ENCODE measurements at regions not wholly inside any gene's neighbourhood (a gene's known extent, or its start where the extent isn't known, plus 50 kb on each side); places are given as distances from the start of the nearest gene placed in this dataset.
"Not testable (repeated sequence)": the region's sequence is repeated elsewhere in the genome, so short reads cannot be mapped to it uniquely, and the experiment has no call there.

GRCh38 chr2:8345200-8345599 lies 336.7 kb upstream of the ID2 start:
- no peak overlapping the region for H3K27ac Mint-ChIP-seq

GRCh38 chr2:8346208-8346607 lies 335.6 kb upstream of the ID2 start:
- no peaks in the 10 kb centered on the region for H3K36me3 Mint-ChIP-seq
- peaks cover 44% of the 10 kb centered on the region for H3K4me1 Mint-ChIP-seq (ENCODE audit: unreplicated experiment)
- H3K4me3 Mint-ChIP-seq: no peak overlapping the region
- no peak for TF ChIP-seq CTCF (conservative IDR thresholded peaks at IDR 0.05)
- H3K27ac Mint-ChIP-seq: no peak overlapping the region
- H3K9me3 Mint-ChIP-seq: no peaks in the 10 kb centered on the region
- H3K27me3 Mint-ChIP-seq: no peaks in the 10 kb centered on the region
- no peak for DNase-seq (ENCODE audit: extremely low spot score, unreplicated experiment)

More at GRCh38 chr2:8345200-8345599, 336.7 kb upstream of the ID2 start:
- DNase-seq (ENCODE audit: extremely low spot score, unreplicated experiment): no peak
- H3K4me3 Mint-ChIP-seq: no peak overlapping the region
- peaks cover 44% of the 10 kb centered on the region for H3K4me1 Mint-ChIP-seq (ENCODE audit: unreplicated experiment)
- H3K36me3 Mint-ChIP-seq: no peaks in the 10 kb centered on the region
- no peak for TF ChIP-seq CTCF (conservative IDR thresholded peaks at IDR 0.05)
- peaks cover 4% of the 10 kb centered on the region for H3K9me3 Mint-ChIP-seq
- H3K27me3 Mint-ChIP-seq: no peaks in the 10 kb centered on the region

DNA sequence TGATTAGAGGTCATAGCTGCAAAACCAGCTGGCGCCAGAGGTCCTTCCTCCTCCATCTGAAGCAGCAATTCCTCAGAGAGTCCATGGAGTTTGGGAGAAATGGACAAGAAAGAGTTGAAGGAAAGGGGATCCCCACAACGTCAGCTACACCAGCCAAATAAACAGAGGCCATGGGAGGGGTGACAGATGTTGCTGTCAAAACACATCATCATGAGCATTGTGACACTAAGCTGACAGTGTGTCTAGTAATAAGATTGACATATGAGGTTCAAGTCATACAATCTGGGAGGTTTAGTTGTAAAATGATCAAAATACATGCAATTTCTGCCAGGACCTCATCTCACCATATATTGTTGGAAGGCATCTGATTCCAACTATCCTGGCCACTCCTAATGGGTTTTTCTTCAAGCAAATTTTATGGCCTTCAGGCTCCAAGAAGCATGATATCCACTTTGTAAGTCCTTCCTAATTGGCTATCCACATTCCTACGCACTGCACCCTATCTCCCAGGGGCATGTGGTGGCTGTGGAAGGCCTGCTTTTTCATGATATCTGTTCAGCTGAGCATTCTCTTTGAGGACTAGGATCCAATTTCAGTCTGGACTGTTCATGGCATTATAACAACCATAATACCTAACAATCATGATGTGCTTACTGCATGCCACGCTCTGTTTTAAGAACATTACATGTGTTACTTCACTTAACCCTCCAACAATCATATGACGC lies 335.0 kb upstream of the ID2 start:
- no peak for TF ChIP-seq CTCF (conservative IDR thresholded peaks at IDR 0.05)
- H3K4me1 Mint-ChIP-seq (ENCODE audit: unreplicated experiment): peaks cover 44% of the 10 kb centered on the region
- H3K36me3 Mint-ChIP-seq: no peaks in the 10 kb centered on the region
- H3K27ac Mint-ChIP-seq: no peak overlapping the region
- no peak for DNase-seq (ENCODE audit: extremely low spot score, unreplicated experiment)
- H3K4me3 Mint-ChIP-seq: no peak overlapping the region
- H3K27me3 Mint-ChIP-seq: no peaks in the 10 kb centered on the region
- H3K9me3 Mint-ChIP-seq: no peaks in the 10 kb centered on the region

GRCh38 chr2:8348911-8349310 lies 332.9 kb upstream of the ID2 start:
- Mint-ChIP-seq H3K4me1 (ENCODE audit: unreplicated experiment) (peaks cover 39% of the 10 kb centered on the region), H3K27ac (peak overlapping the region; percentile 28)
- not testable (repeated sequence) for H3K4me3 Mint-ChIP-seq; H3K9me3 Mint-ChIP-seq; H3K27me3 Mint-ChIP-seq; H3K36me3 Mint-ChIP-seq; DNase-seq (ENCODE audit: extremely low spot score, unreplicated experiment)

DNA sequence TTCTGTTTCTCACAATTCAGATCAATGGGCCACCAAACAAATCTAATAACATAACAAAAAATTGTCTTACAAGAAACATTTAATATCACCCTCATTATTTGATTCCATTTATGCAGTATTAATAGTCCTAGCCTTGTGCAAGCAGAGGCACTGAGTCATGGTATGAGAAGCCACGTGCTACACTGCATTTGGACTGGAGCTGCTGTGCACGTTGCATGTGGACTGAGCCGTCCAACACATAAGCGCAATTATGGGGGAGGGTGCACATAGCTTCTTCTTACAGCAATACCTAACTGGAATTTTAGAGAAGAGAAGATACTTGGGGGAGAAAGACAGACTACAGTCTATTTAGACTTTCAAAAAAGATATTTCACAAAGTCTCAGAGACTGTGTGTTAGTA lies 329.6 kb upstream of the ID2 start:
- Mint-ChIP-seq H3K4me3 (no peak overlapping the region), H3K36me3 (no peaks in the 10 kb centered on the region), H3K27ac (no peak overlapping the region), H3K4me1 (ENCODE audit: unreplicated experiment) (peaks cover 25% of the 10 kb centered on the region), H3K27me3 (no peaks in the 10 kb centered on the region), H3K9me3 (peaks cover 4% of the 10 kb centered on the region)
- no peak for DNase-seq (ENCODE audit: extremely low spot score, unreplicated experiment)
- no peak for TF ChIP-seq CTCF (conservative IDR thresholded peaks at IDR 0.05)

DNA sequence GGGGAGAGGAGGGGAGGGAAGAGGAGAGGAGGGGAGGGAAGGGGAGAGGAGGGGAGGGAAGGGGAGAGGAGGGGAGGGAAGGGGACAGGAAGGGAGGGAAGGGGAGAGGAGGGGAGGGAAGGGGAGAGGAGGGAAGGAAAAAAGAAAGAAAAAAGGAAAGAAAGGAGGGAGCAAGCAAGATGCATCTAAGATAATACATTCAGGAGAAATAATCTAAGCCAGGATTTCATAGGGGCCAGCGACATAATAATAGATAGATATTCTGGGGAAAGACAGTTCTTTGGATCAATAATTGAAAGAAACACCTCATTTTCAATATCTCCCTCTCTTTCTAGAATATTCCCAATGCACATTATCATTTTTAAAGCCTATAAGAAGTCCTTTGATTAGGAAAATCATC lies 328.9 kb upstream of the ID2 start:
- no peak overlapping the region for H3K4me3 Mint-ChIP-seq
- no peaks in the 10 kb centered on the region for H3K36me3 Mint-ChIP-seq
- DNase-seq (ENCODE audit: extremely low spot score, unreplicated experiment): no peak
- H3K4me1 Mint-ChIP-seq (ENCODE audit: unreplicated experiment): peaks cover 20% of the 10 kb centered on the region
- peaks cover 4% of the 10 kb centered on the region for H3K9me3 Mint-ChIP-seq
- no peaks in the 10 kb centered on the region for H3K27me3 Mint-ChIP-seq
- no peak for TF ChIP-seq CTCF (conservative IDR thresholded peaks at IDR 0.05)
- no peak overlapping the region for H3K27ac Mint-ChIP-seq

All from type B pancreatic cell (in vitro differentiated cells).